OCI-LY1 (cell line): ENCODE measurements at regions not wholly inside any gene's neighbourhood (a gene's known extent, or its start where the extent isn't known, plus 50 kb on each side); places are given as distances from the start of the nearest gene placed in this dataset.

ENCODE experiments used
- H2AFZ ChIP-seq: fragments of 200-600 bp; sonication (generic), shearing (Covaris generic); 2 replicates; pipeline ENCODE4 v1.6.0; 2014; ENCODE audit warnings: antibody characterized with exemption, mild to moderate bottlenecking, low read length
- H3F3A ChIP-seq: fragments of 200-600 bp; sonication (generic), shearing (Covaris generic); 2 replicates; pipeline ENCODE4 v1.6.0; 2014; ENCODE audit warnings: mild to moderate bottlenecking, antibody characterized with exemption, low read length, moderate library complexity; ENCODE audit not compliant: insufficient read depth
- H3K27ac ChIP-seq: fragments of 200-600 bp; sonication (generic); 2 replicates; pipeline ENCODE4 v1.5.1; 2014; ENCODE audit warnings: low read length, mixed run types, mild to moderate bottlenecking, low read depth; ENCODE audit not compliant: poor library complexity, severe bottlenecking
- H3K27me3 ChIP-seq: fragments of 200-600 bp; sonication (generic); 2 replicates; pipeline ENCODE4 v1.6.0; 2014; ENCODE audit warnings: antibody characterized with exemption, mild to moderate bottlenecking, low read length, moderate library complexity; ENCODE audit not compliant: insufficient read depth
- H3K36me3 ChIP-seq: fragments of 200-600 bp; sonication (generic); 2 replicates; pipeline ENCODE4 v1.6.1; 2014; ENCODE audit warnings: mild to moderate bottlenecking, antibody characterized with exemption, low read length, moderate library complexity, mixed read lengths; ENCODE audit not compliant: insufficient read depth
- H3K4me1 ChIP-seq: fragments of 200-600 bp; sonication (generic); 2 replicates; pipeline ENCODE4 v1.5.1; 2014; ENCODE audit warnings: mild to moderate bottlenecking, low read length, moderate library complexity; ENCODE audit not compliant: insufficient read depth, severe bottlenecking
- H3K4me2 ChIP-seq: fragments of 200-600 bp; sonication (generic), shearing (Covaris generic); 2 replicates; pipeline ENCODE4 v1.6.1; 2014; ENCODE audit warnings: low read length
- H3K4me3 ChIP-seq: fragments of 200-600 bp; sonication (generic); 2 replicates; pipeline ENCODE4 v1.5.1; 2014; ENCODE audit warnings: low read length, low read depth, mild to moderate bottlenecking, mixed read lengths; ENCODE audit not compliant: poor library complexity, severe bottlenecking
- H3K79me2 ChIP-seq: fragments of 200-600 bp; shearing (Covaris generic); 2 replicates; pipeline ENCODE4 v1.6.1; 2016; ENCODE audit warnings: mixed run types, low read length, mixed read lengths; ENCODE audit not compliant: insufficient read depth
- H3K9ac ChIP-seq: fragments of 200-600 bp; sonication (generic), shearing (Covaris generic); 2 replicates; pipeline ENCODE4 v1.6.1; 2014; ENCODE audit warnings: mild to moderate bottlenecking, low read length, mixed read lengths
- H3K9me2 ChIP-seq: fragments of 200-600 bp; sonication (generic), shearing (Covaris generic); 2 replicates; pipeline ENCODE4 v1.6.1; 2014; ENCODE audit warnings: low read depth, mild to moderate bottlenecking, low read length, mixed read lengths
- H3K9me3 ChIP-seq: fragments of 200-600 bp; shearing (Covaris generic); 2 replicates; pipeline ENCODE4 v1.6.1; 2014; ENCODE audit warnings: low read length, mixed read lengths
- H4K20me1 ChIP-seq: fragments of 200-600 bp; sonication (generic), shearing (Covaris generic); 2 replicates; pipeline ENCODE4 v1.6.0; 2016; ENCODE audit warnings: mild to moderate bottlenecking, low read length; ENCODE audit not compliant: insufficient read depth
- CTCF ChIP-seq: fragments of 200-600 bp; sonication (generic), shearing (Covaris generic); IDR thresholded peaks from 2 replicates; pipeline ENCODE4 v1.5.1; 2017; ENCODE audit warnings: mild to moderate bottlenecking, antibody characterized with exemption, low read length, moderate library complexity, mixed read lengths
- EZH2 ChIP-seq: fragments of 200-600 bp; sonication (generic), shearing (Covaris generic); IDR thresholded peaks from 2 replicates; pipeline ENCODE4 v1.8.0; 2017; ENCODE audit warnings: borderline replicate concordance, mixed run types, mild to moderate bottlenecking, antibody characterized with exemption, low read length, moderate library complexity, mixed read lengths

GRCh38 chr12:25824734-25825133 is 133.7 kb upstream of the RASSF8 start:
- Histone ChIP-seq H3K27ac (no peak overlapping the region), H3K27me3 (no peaks in the 10 kb centered on the region), H3K79me2 (no peaks in the 10 kb centered on the region), H3K4me1 (no peaks in the 10 kb centered on the region), H3K9me2 (no peaks in the 10 kb centered on the region), H2AFZ (no peak overlapping the region), H3F3A (no peaks in the 10 kb centered on the region), H4K20me1 (no peaks in the 10 kb centered on the region), H3K4me2 (no peak overlapping the region), H3K9ac (no peak overlapping the region), H3K36me3 (no peaks in the 10 kb centered on the region), H3K9me3 (no peaks in the 10 kb centered on the region), H3K4me3 (no peak overlapping the region)
- TF ChIP-seq CTCF: no peak
- no peak for TF ChIP-seq EZH2

GRCh38 chr12:25825446-25825845 is 133.0 kb upstream of the RASSF8 start:
- no peaks in the 10 kb centered on the region for H3F3A ChIP-seq

GRCh38 chr12:25827141-25827540 is 131.3 kb upstream of the RASSF8 start:
- Histone ChIP-seq H3K4me3 (no peak overlapping the region), H3K9ac (no peak overlapping the region), H3K27ac (no peak overlapping the region), H3K79me2 (no peaks in the 10 kb centered on the region), H4K20me1 (no peaks in the 10 kb centered on the region), H3K4me1 (no peaks in the 10 kb centered on the region), H3K9me2 (no peaks in the 10 kb centered on the region), H3F3A (no peaks in the 10 kb centered on the region), H3K4me2 (no peak overlapping the region), H3K9me3 (no peaks in the 10 kb centered on the region), H3K36me3 (no peaks in the 10 kb centered on the region), H2AFZ (no peak overlapping the region), H3K27me3 (no peaks in the 10 kb centered on the region)
- TF ChIP-seq EZH2: no peak
- TF ChIP-seq CTCF: no peak

More at GRCh38 chr12:25825446-25825845, 133.0 kb upstream of the RASSF8 start:
- Histone ChIP-seq H3K9me3 (no peaks in the 10 kb centered on the region), H3K27ac (no peak overlapping the region), H3K9me2 (no peaks in the 10 kb centered on the region), H3K36me3 (no peaks in the 10 kb centered on the region), H3K79me2 (no peaks in the 10 kb centered on the region), H4K20me1 (no peaks in the 10 kb centered on the region), H3K27me3 (no peaks in the 10 kb centered on the region), H3K9ac (no peak overlapping the region), H3K4me3 (no peak overlapping the region), H3K4me1 (no peaks in the 10 kb centered on the region), H3K4me2 (no peak overlapping the region), H2AFZ (no peak overlapping the region)
- TF ChIP-seq EZH2 (no peak), CTCF (no peak)
